Hepatocyte (in vitro differentiated cells): ENCODE measurements at regions not wholly inside any gene's neighbourhood (a gene's known extent, or its start where the extent isn't known, plus 50 kb on each side); places are given as distances from the start of the nearest gene placed in this dataset.

ENCODE experiments used
- DNase-seq: peaks from one replicate; pipeline ENCODE4 v3.0.0-alpha.2; 2016; ENCODE audit warnings: low spot score
- H2AFZ ChIP-seq: fragments of 200-600 bp; sonication (generic); 2 replicates; pipeline ENCODE4 v1.6.0; 2016; ENCODE audit warnings: antibody characterized with exemption, mild to moderate bottlenecking
- H3K27ac ChIP-seq: fragments of 200-600 bp; sonication (generic); 2 replicates; pipeline ENCODE4 v1.5.1; 2016; ENCODE audit warnings: mild to moderate bottlenecking
- H3K27me3 ChIP-seq: fragments of 200-600 bp; sonication (generic); 2 replicates; pipeline ENCODE4 v1.6.1; 2016
- H3K36me3 ChIP-seq: fragments of 200-600 bp; sonication (generic); replicated peaks from 2 replicates; pipeline ENCODE4 v1.5.1; 2016; ENCODE audit warnings: low read depth; ENCODE audit not compliant: insufficient read depth
- H3K4me1 ChIP-seq: fragments of 200-600 bp; sonication (generic); 2 replicates; pipeline ENCODE4 v1.5.1; 2016; ENCODE audit warnings: mild to moderate bottlenecking, moderate library complexity; ENCODE audit not compliant: insufficient read depth
- H3K4me2 ChIP-seq: fragments of 200-600 bp; sonication (generic); 2 replicates; pipeline ENCODE4 v1.6.0; 2016
- H3K4me3 ChIP-seq: fragments of 200-600 bp; sonication (generic); 2 replicates; pipeline ENCODE4 v1.5.1; 2016; ENCODE audit warnings: mild to moderate bottlenecking
- H3K79me2 ChIP-seq: fragments of 200-600 bp; sonication (generic); 2 replicates; pipeline ENCODE4 v1.6.0; 2017; ENCODE audit warnings: mild to moderate bottlenecking
- H3K9me2 ChIP-seq: fragments of 200-600 bp; sonication (generic); replicated peaks from 2 replicates; pipeline ENCODE4 v1.6.0; 2017; ENCODE audit warnings: mild to moderate bottlenecking; ENCODE audit not compliant: insufficient read depth
- H3K9me3 ChIP-seq: fragments of 200-600 bp; sonication (generic); 2 replicates; pipeline ENCODE4 v1.5.1; 2016; ENCODE audit warnings: low read depth, mild to moderate bottlenecking
- H4K20me1 ChIP-seq: fragments of 200-600 bp; sonication (generic); 2 replicates; pipeline ENCODE4 v1.6.0; 2016; ENCODE audit warnings: mild to moderate bottlenecking; ENCODE audit not compliant: insufficient read depth, poor library complexity, severe bottlenecking
- EZH2 ChIP-seq: fragments of 200-600 bp; sonication (generic); IDR thresholded peaks from 2 replicates; pipeline ENCODE4 v1.6.1; 2016; ENCODE audit warnings: antibody characterized with exemption, mild to moderate bottlenecking, borderline replicate concordance
- EZH2phosphoT487 ChIP-seq: fragments of 200-600 bp; sonication (generic); IDR thresholded peaks from one replicate; pipeline ENCODE4 v1.6.1; 2018; ENCODE audit warnings: antibody characterized with exemption, mild to moderate bottlenecking, low read depth, moderate library complexity; ENCODE audit not compliant: unreplicated experiment, severe bottlenecking
- WGBS: methylation state at CpG from one replicate; pipeline ENCODE4 v1.1.6; 2016; ENCODE audit warnings: low lambda C conversion rate; ENCODE audit errors: missing lambda C conversion rate; 5-methylcytosine and 5-hydroxymethylcytosine counted together
- TF ChIP-seq, protein P1 (sequence below): fragments of 200-600 bp; sonication (generic); IDR thresholded peaks from 2 replicates; pipeline ENCODE4 v1.5.1; 2016; ENCODE audit warnings: antibody characterized with exemption, mild to moderate bottlenecking; ENCODE audit not compliant: poor library complexity

DNA sequence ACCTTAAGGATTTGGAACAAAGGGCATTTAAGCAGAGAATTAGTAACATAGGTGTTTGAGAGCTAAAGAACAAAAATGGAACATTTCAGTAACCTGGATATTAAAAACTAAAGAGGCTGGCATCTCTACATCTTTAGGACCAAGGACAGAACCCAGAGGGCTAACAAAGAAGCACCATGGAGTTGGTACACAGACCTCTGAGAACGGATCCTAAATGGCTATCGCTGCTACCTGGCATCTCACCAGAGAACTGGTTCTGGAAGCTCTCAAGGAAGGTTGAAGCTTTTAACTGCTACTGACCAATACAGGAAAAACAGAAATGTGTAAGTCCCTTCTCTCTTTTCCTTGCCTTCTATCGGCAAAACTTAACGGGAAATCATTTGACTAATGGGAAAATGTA lies 118.4 kb upstream of the TLL1 start:
- Histone ChIP-seq H4K20me1 (no peaks in the 10 kb centered on the region), H3K36me3 (no peaks in the 10 kb centered on the region), H3K27ac (no peak overlapping the region), H2AFZ (no peak overlapping the region), H3K27me3 (no peaks in the 10 kb centered on the region), H3K79me2 (no peaks in the 10 kb centered on the region), H3K9me3 (no peaks in the 10 kb centered on the region), H3K4me1 (peaks cover 7% of the 10 kb centered on the region), H3K4me2 (no peak overlapping the region), H3K4me3 (no peak overlapping the region), H3K9me2 (no peaks in the 10 kb centered on the region)
- 91% methylated on average over 4 of the region's 4 CpGs for WGBS
- no peak for DNase-seq
- TF ChIP-seq, protein P1, sequence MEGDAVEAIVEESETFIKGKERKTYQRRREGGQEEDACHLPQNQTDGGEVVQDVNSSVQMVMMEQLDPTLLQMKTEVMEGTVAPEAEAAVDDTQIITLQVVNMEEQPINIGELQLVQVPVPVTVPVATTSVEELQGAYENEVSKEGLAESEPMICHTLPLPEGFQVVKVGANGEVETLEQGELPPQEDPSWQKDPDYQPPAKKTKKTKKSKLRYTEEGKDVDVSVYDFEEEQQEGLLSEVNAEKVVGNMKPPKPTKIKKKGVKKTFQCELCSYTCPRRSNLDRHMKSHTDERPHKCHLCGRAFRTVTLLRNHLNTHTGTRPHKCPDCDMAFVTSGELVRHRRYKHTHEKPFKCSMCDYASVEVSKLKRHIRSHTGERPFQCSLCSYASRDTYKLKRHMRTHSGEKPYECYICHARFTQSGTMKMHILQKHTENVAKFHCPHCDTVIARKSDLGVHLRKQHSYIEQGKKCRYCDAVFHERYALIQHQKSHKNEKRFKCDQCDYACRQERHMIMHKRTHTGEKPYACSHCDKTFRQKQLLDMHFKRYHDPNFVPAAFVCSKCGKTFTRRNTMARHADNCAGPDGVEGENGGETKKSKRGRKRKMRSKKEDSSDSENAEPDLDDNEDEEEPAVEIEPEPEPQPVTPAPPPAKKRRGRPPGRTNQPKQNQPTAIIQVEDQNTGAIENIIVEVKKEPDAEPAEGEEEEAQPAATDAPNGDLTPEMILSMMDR: no peak
- no peak for TF ChIP-seq EZH2phosphoT487
- TF ChIP-seq EZH2: no peak

DNA sequence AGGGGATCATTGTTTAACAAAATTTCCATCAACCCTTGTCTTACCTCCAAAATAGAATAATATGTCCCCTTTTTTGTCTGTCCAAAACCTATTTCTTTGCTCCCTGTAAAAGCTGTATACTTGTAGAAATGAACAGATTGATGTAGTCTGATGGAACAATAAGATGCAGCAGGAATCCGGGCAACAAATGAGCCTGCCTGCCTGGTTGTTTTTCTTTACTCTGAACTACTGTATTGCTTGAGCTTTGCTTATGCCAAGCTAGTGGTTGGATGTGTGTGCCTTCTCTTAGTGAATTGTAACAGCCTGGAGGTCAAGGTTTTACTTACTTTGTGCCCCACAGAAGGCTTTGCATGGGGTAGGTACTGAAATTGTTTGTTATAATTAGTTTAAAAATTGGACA lies 116.2 kb upstream of the TLL1 start:
- Histone ChIP-seq H4K20me1 (no peaks in the 10 kb centered on the region), H3K4me2 (no peak overlapping the region), H3K9me2 (no peaks in the 10 kb centered on the region), H3K27me3 (no peaks in the 10 kb centered on the region), H3K4me3 (no peak overlapping the region), H2AFZ (no peak overlapping the region), H3K36me3 (no peaks in the 10 kb centered on the region), H3K79me2 (no peaks in the 10 kb centered on the region), H3K9me3 (no peaks in the 10 kb centered on the region), H3K27ac (no peak overlapping the region), H3K4me1 (peaks cover 7% of the 10 kb centered on the region)
- no peak for TF ChIP-seq EZH2
- no peak for TF ChIP-seq EZH2phosphoT487
- TF ChIP-seq, protein P1: no peak
- no peak for DNase-seq
- WGBS: 68% methylated on average over 1 of the region's 1 CpG

DNA sequence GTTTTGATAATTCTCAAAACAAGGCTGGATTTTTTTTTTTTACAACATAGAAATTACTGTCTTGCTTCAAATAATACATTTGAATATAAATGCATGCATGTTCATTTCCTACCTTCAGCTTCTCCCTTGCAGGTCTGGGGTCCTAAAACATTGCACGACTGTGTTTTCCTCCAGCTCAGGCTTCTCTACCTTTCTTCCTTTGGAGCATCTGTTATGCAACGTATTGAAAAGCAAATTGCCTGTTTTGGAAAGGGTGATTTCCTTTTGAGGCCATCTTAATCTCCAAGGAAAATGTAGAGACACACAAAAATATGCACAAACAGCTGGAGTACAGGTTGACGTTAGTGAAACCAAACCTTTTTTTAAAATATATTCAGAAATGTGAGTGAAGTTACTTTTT lies 115.6 kb upstream of the TLL1 start:
- H3K27me3 ChIP-seq: no peaks in the 10 kb centered on the region
- no peaks in the 10 kb centered on the region for H3K36me3 ChIP-seq
- no peak overlapping the region for H3K27ac ChIP-seq
- no peaks in the 10 kb centered on the region for H3K79me2 ChIP-seq
- H3K4me1 ChIP-seq: peaks cover 7% of the 10 kb centered on the region
- no peak for TF ChIP-seq EZH2
- TF ChIP-seq, protein P1: no peak
- no peak for TF ChIP-seq EZH2phosphoT487
- H3K4me2 ChIP-seq: no peak overlapping the region
- WGBS: 35% methylated on average over 3 of the region's 3 CpGs
- no peaks in the 10 kb centered on the region for H4K20me1 ChIP-seq
- H3K4me3 ChIP-seq: no peak overlapping the region
- DNase-seq: no peak
- no peak overlapping the region for H2AFZ ChIP-seq
- H3K9me3 ChIP-seq: no peaks in the 10 kb centered on the region
- H3K9me2 ChIP-seq: no peaks in the 10 kb centered on the region

DNA sequence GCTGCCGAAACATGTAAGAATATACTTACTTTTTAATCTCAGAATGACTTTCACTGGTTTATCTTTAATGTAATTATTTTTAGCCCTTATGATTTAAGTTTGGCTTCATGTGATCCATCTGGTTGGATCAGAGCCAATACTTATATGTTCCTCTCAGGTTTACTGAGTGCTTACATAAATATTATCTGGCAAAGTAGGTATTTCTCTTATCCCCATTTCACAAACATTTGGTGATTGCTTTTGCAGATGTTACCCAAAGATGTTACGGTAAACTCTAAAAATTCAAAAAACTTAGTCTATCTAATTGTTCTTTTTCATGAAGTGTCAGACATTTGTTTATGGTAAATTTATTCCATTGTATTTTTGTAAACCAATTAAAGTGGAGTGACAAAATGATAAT lies 115.0 kb upstream of the TLL1 start:
- WGBS: 54% methylated on average over 2 of the region's 2 CpGs
- DNase-seq: no peak
- H3K27ac ChIP-seq: no peak overlapping the region
- H3K36me3 ChIP-seq: no peaks in the 10 kb centered on the region
- H4K20me1 ChIP-seq: no peaks in the 10 kb centered on the region
- TF ChIP-seq EZH2phosphoT487 (no peak), EZH2 (no peak)
- TF ChIP-seq, protein P1: no peak
- no peaks in the 10 kb centered on the region for H3K27me3 ChIP-seq
- H3K9me3 ChIP-seq: no peaks in the 10 kb centered on the region
- H3K4me1 ChIP-seq: peaks cover 7% of the 10 kb centered on the region
- no peaks in the 10 kb centered on the region for H3K9me2 ChIP-seq
- no peak overlapping the region for H2AFZ ChIP-seq
- no peak overlapping the region for H3K4me2 ChIP-seq
- no peaks in the 10 kb centered on the region for H3K79me2 ChIP-seq
- H3K4me3 ChIP-seq: no peak overlapping the region
